GM12878 (cell line): ENCODE measurements at regions not wholly inside any gene's neighbourhood (a gene's known extent, or its start where the extent isn't known, plus 50 kb on each side); places are given as distances from the start of the nearest gene placed in this dataset.

Experiments
- BCLAF1 ChIP-seq: fragments of 450-650 bp; IDR thresholded peaks from 2 replicates; pipeline ENCODE4 v1.6.1; 2017; ENCODE audit warnings: antibody characterized with exemption, mild to moderate bottlenecking, moderate library complexity
- CTCF ChIP-seq, 3 experiments: IDR thresholded peaks in 2 of 3; conservative IDR thresholded peaks in 1 of 3; 2 replicates each; pipeline ENCODE4 v1.5.1; 2011; ENCODE audit warnings: low read depth in 3 of 3, low read length in 3 of 3, mild to moderate bottlenecking in 3 of 3, control low read depth in 2 of 3, moderate library complexity in 2 of 3, inconsistent platforms in 1 of 3, mixed read lengths in 1 of 3; ENCODE audit not compliant: control insufficient read depth in 2 of 3, insufficient read depth in 1 of 3; ENCODE audit errors: extremely low read depth in 1 of 3
- ETV6 ChIP-seq, 2 experiments: fragments of 450-650 bp in 1 of 2; IDR thresholded peaks in 1 of 2; conservative IDR thresholded peaks in 1 of 2; 2 replicates each; pipeline ENCODE4 v1.6.1; 2014; ENCODE audit warnings: antibody characterized with exemption in 1 of 2, borderline replicate concordance in 1 of 2, low read depth in 1 of 2, mild to moderate bottlenecking in 1 of 2, moderate library complexity in 1 of 2
- PAX8 ChIP-seq: fragments of 450-650 bp; IDR thresholded peaks from 2 replicates; pipeline ENCODE4 v1.6.1; 2017; ENCODE audit warnings: mild to moderate bottlenecking, moderate library complexity
- POLR2AphosphoS5 ChIP-seq: IDR thresholded peaks from 2 replicates; pipeline ENCODE4 v1.6.1; 2011; ENCODE audit warnings: mild to moderate bottlenecking, low read length, inconsistent platforms

- no peak for TF ChIP-seq BCLAF1
- TF ChIP-seq PAX8: no peak
- TF ChIP-seq ETV6 (conservative IDR thresholded peaks at IDR 0.05 in 1 of 2, IDR thresholded peaks at IDR 0.05 in 1 of 2; ENCODE audit: borderline replicate concordance in 1 of 2, low read depth in 1 of 2): no peak
- TF ChIP-seq CTCF (IDR thresholded peaks at IDR 0.05 in 2 of 3, conservative IDR thresholded peaks at IDR 0.05 in 1 of 3; ENCODE audit: control insufficient read depth in 2 of 3, extremely low read depth in 1 of 3, insufficient read depth in 1 of 3, low read depth in 3 of 3, low read length in 3 of 3): no peak
- no peak for TF ChIP-seq POLR2AphosphoS5
Measured at GRCh38 chr3:81823882-81824395, 62.5 kb upstream of the GBE1 start.
